ENCODE measurements at regions not wholly inside any gene's neighbourhood (a gene's known extent, or its start where the extent isn't known, plus 50 kb on each side); places are given as distances from the start of the nearest gene placed in this dataset.
"Not testable (repeated sequence)": the region's sequence is repeated elsewhere in the genome, so short reads cannot be mapped to it uniquely, and the experiment has no call there.

DNA sequence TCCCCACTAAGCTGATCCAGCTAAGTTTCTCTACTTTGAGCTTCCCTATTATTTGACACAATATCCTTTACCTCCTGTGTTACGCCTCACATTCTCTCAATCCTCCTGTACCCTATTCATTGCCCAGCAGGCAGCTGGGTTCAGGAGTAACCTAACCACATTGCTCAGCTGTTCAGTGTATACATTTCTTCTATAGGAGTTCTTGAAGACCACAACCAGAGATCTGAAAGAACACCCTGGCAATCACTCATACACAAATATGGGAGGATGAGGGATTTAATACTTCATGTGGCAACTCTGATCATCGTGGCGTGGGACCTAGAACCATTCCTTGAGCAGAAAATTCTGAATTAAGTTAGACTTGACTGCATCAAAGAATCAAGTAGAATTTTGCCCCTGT, 346.8 kb upstream of the ARPP21 start:
- DNase-seq (ENCODE audit: low read depth), result no peak

DNA sequence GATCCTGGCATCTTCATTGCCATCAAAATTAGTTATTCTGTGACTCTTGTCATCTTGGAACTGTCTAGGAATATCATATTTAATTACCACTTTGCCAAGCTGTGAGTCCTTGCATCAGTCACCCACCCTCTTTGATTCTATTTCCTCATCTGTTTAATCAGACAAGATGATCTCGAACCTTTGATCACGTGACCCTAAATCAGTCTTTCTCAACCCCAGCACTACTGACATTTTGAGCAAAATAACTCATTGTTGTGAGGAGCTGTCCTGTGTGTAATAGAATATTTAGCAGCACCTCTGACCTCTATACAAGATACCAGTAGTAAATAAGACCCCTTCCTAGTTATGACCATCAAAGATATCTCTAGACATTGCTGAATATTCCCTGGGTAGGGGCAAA, 343.4 kb upstream of the ARPP21 start:
- TF ChIP-seq, protein P1, sequence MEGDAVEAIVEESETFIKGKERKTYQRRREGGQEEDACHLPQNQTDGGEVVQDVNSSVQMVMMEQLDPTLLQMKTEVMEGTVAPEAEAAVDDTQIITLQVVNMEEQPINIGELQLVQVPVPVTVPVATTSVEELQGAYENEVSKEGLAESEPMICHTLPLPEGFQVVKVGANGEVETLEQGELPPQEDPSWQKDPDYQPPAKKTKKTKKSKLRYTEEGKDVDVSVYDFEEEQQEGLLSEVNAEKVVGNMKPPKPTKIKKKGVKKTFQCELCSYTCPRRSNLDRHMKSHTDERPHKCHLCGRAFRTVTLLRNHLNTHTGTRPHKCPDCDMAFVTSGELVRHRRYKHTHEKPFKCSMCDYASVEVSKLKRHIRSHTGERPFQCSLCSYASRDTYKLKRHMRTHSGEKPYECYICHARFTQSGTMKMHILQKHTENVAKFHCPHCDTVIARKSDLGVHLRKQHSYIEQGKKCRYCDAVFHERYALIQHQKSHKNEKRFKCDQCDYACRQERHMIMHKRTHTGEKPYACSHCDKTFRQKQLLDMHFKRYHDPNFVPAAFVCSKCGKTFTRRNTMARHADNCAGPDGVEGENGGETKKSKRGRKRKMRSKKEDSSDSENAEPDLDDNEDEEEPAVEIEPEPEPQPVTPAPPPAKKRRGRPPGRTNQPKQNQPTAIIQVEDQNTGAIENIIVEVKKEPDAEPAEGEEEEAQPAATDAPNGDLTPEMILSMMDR (IDR thresholded peaks at IDR 0.05; ENCODE audit: insufficient read depth, low read length), result no peak
- no peak overlapping the region for H3K4me3 ChIP-seq (ENCODE audit: low read depth, low read length)
- no peak for DNase-seq (ENCODE audit: low read depth)

More for the DNA sequence above, 346.8 kb upstream of the ARPP21 start:
- TF ChIP-seq, protein P1 (IDR thresholded peaks at IDR 0.05; ENCODE audit: insufficient read depth, low read length), result no peak
- H3K4me3 ChIP-seq (ENCODE audit: low read depth, low read length), result no peak overlapping the region

DNA sequence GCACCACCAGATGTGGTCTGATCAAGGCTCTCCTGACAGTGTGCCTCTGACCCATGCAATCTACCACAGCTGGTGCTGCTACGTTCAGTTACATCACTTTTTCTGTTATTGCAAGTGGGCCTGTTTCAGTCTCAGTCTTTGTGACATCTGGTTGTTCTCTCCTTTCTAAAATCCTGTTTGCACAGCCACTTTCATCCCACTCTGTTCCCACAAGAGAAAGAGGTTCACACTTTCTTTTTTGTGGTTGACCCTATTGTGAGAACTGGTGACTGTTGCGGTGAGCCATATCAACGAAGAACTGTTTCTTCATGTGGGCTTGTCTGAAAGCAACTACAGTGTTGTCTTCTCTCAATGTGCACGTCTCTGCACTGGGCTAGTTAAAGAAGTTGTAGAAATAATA, 342.8 kb upstream of the ARPP21 start:
- no peak overlapping the region for H3K4me3 ChIP-seq (ENCODE audit: low read depth, low read length)
- DNase-seq (ENCODE audit: low read depth), result no peak
- TF ChIP-seq, protein P1 (IDR thresholded peaks at IDR 0.05; ENCODE audit: insufficient read depth, low read length), result no peak

DNA sequence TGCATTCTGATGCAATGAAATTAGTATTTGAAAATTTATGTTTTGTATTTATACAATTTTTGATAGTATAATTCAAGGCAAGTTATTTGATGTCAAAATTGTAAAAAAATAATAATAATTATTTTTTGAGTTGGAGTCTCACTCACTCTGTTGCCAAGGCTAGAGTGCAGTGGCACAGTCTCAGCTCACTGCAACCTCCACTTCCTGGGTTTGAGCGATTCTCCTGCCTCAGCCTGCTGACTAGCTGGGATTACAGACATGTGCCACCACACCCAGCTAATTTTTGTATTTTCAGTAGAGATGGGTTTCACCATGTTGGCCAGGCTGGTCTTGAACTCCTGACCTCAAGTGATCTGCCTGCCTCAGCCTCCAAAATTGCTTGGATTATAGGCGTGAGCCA, 342.4 kb upstream of the ARPP21 start:
- not testable (repeated sequence) for DNase-seq (ENCODE audit: low read depth)

DNA sequence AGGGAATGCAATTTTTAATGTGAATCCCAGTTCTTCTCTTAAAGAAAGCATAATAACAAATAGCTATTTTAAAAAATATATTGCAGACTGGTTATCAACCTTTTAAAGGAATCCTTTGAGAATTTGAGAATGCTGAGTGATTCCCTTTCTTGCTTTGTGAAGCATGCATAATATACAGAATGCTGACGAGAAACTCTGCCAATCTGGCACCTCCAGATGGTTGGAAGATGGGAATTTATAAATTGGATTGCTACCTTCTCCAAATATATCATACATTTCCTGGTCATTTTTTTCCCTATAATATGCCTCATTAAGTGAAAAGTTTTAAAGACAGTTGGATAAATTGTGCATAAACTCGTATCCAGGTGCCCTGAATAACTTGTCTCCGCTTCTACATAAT, 333.9 kb upstream of the ARPP21 start:
- TF ChIP-seq, protein P1 (IDR thresholded peaks at IDR 0.05; ENCODE audit: insufficient read depth, low read length), result no peak
- no peak for DNase-seq (ENCODE audit: low read depth)
- no peak overlapping the region for H3K4me3 ChIP-seq (ENCODE audit: low read depth, low read length)

More for the DNA sequence above, 342.4 kb upstream of the ARPP21 start:
- H3K4me3 ChIP-seq (ENCODE audit: low read depth, low read length), result not testable (repeated sequence)

DNA sequence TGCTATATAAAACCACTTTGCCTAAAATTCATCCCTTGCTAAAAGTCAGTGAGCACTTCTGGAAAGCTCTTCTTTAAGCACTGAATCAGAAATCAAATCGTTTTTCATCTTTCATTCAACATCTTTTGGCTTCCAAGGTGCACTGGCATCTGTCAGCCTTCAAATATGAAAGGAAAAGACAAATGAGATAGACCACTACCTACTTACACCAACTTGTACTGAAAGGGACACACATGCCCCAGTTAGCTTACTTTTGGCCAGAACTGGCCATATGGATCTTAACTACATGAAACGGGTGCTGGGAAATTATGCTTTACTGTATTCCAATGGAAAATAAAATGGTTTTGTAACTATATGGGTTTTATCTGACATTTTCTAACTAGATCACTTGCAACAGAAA, 332.0 kb upstream of the ARPP21 start:
- TF ChIP-seq, protein P1 (IDR thresholded peaks at IDR 0.05; ENCODE audit: insufficient read depth, low read length), result no peak
- no peak for DNase-seq (ENCODE audit: low read depth)
- no peak overlapping the region for H3K4me3 ChIP-seq (ENCODE audit: low read depth, low read length)

DNA sequence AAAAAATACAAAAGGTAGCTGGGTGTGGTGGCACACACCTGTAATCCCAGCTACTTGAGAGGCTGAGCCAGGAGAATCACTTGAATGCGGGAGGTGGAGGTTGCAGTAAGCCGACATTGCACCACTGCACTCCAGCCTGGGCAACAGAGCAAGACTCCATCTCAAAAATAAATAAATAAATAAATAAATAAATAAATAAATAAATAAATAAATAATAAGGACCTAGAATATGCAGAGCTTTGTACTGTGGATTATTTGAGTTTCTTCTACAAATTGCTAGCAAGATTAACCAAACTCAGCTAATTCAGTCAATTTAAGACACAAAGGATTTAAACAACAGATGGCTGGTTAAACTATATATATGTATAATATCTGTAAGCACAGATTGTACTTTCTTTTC, 322.5 kb upstream of the ARPP21 start:
- DNase-seq (ENCODE audit: low read depth); H3K4me3 ChIP-seq (ENCODE audit: low read depth, low read length): not testable (repeated sequence)

DNA sequence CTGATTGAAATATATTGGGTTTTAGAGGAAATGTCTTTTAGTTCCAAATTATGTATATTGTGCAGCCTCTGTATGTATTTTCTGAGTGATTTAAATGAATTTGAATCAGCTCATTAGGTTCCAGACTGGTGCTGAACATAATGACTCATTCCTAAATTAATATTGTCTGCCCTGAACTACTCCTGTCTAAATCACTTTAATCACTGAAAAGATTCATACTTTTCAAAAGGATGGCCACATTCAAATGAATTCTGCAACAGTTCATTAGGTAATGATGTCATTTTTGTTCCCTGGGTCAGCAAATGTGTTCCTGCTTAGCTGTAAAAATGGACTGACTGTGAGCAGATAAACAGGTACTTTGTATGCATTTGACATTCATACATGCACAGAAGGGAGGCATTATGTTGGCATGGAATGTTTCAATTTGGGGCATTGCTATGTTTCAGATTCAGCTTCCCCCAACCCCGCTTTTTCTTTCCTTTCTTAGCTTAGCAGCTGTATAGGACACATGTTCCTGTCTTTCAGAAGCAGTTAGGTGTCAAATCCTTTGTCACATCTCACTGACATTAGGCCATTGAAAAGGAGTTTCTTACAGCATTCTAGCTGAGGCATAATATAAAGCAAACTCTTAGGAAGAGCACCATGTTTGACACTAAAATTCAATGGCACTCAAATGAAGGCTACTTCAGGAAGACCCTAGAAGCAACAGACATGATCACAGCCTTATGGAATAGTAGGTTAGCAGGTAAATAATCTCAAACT, 318.5 kb upstream of the ARPP21 start:
- H3K4me3 ChIP-seq (ENCODE audit: low read depth, low read length), result no peak overlapping the region
- TF ChIP-seq, protein P1 (IDR thresholded peaks at IDR 0.05; ENCODE audit: insufficient read depth, low read length), result no peak
- DNase-seq (ENCODE audit: low read depth), result no peak
